HCT116 (cell line): ENCODE measurements at regions not wholly inside any gene's neighbourhood (a gene's known extent, or its start where the extent isn't known, plus 50 kb on each side); places are given as distances from the start of the nearest gene placed in this dataset.

Experiments used
- ATAC-seq: fragments of 200-7000 bp; cut with Tn5 transposase; 2 replicates; pipeline ENCODE4 v1.9.1; 2020; ENCODE audit warnings: mild to moderate bottlenecking, moderate library complexity
- BruUV-seq: library from RNA; stranded (reverse); fragments of 400-500 nt; replicated peaks from 2 replicates; lab custom pipeline; 2021; lab: Mats Ljungman, UMichigan
- CTCF ChIA-PET: fragments of 300-600 bp; sonication (Branson Sonifier 250); formaldehyde crosslinking; loops from one replicate; lab custom pipeline; 2021; ENCODE audit warnings: antibody characterized with exemption; lab: Charles Lee
- POLR2A ChIA-PET: fragments of 300-600, 350-600 bp; sonication (Branson Sonifier 250); formaldehyde crosslinking; loops from one replicate; lab custom pipeline; 2021; ENCODE audit warnings: antibody characterized with exemption; lab: Charles Lee
- RAD21 ChIA-PET, 2 experiments: fragments of 300-600 bp; sonication (Branson Sonifier 250); formaldehyde crosslinking; loops; one replicate each; lab custom pipeline; 2023; ENCODE audit warnings: low total read pairs in 2 of 2; ENCODE audit not compliant: uncharacterized antibody in 2 of 2, unreplicated experiment in 2 of 2, low non-redundant PET in 1 of 2; lab: Charles Lee
- DNase-seq: peaks from one replicate; pipeline ENCODE4 v3.0.0-alpha.2; 2010; ENCODE audit warnings: low read depth, low spot score
- H2AFZ ChIP-seq: fragments of 200-600 bp; shearing (Covaris generic), sonication (generic); 2 replicates; pipeline ENCODE4 v1.6.1; 2017; ENCODE audit warnings: low read depth, mixed run types, mixed read lengths, antibody characterized with exemption, low read length; ENCODE audit not compliant: poor library complexity, severe bottlenecking
- H3K27ac ChIP-seq: 2 replicates; pipeline ENCODE4 v1.5.1; 2012; ENCODE audit warnings: low read depth, low read length
- H3K27me3 ChIP-seq: fragments of 200-600 bp; sonication (generic); 2 replicates; pipeline ENCODE4 v1.6.1; 2016; ENCODE audit warnings: mixed run types, low read length, mixed read lengths; ENCODE audit not compliant: insufficient read depth
- H3K36me3 ChIP-seq, 2 experiments: fragments of 200-500 bp in 1 of 2; fragments of 200-600 bp in 1 of 2; sonication (Bioruptor generic) in 1 of 2; sonication (generic) in 1 of 2; 2 replicates each; pipeline versions ENCODE4 v1.5.1 to v1.6.1; 2014 to 2016; ENCODE audit warnings: low read length in 2 of 2, inconsistent platforms in 1 of 2, mixed read lengths in 1 of 2, mixed run types in 1 of 2; ENCODE audit not compliant: insufficient read depth in 2 of 2, control insufficient read depth in 1 of 2
- H3K4me1 ChIP-seq, 2 experiments: fragments of 200-600 bp in 1 of 2; sonication (generic) in 1 of 2; 2 replicates each; pipeline versions ENCODE4 v1.5.1 to v1.6.1; 2012 to 2017; ENCODE audit warnings: low read length in 2 of 2, inconsistent platforms in 1 of 2, mild to moderate bottlenecking in 1 of 2, mixed read lengths in 1 of 2, mixed run types in 1 of 2, moderate library complexity in 1 of 2; ENCODE audit not compliant: insufficient read depth in 2 of 2, control insufficient read depth in 1 of 2
- H3K4me2 ChIP-seq: fragments of 200-600 bp; sonication (generic); 2 replicates; pipeline ENCODE4 v1.6.1; 2017; ENCODE audit warnings: mixed run types, low read length, mixed read lengths
- H3K4me3 ChIP-seq, 2 experiments: fragments of 200-600 bp in 1 of 2; sonication (generic) in 1 of 2; replicated peaks in 1 of 2; 2 replicates each; pipeline ENCODE4 v1.5.1; 2011 to 2016; ENCODE audit warnings: low read length in 2 of 2, control low read depth in 1 of 2, low read depth in 1 of 2, mild to moderate bottlenecking in 1 of 2, mixed read lengths in 1 of 2, mixed run types in 1 of 2
- H3K79me2 ChIP-seq: fragments of 200-600 bp; sonication (generic); 2 replicates; pipeline ENCODE4 v1.6.1; 2017; ENCODE audit warnings: mild to moderate bottlenecking, mixed run types, low read length, moderate library complexity, mixed read lengths; ENCODE audit not compliant: insufficient read depth
- H3K9ac ChIP-seq: fragments of 200-600 bp; sonication (generic); 2 replicates; pipeline ENCODE4 v1.6.1; 2016; ENCODE audit warnings: low read length, mixed read lengths
- H3K9me2 ChIP-seq: fragments of 200-600 bp; sonication (generic), shearing (Covaris generic); 2 replicates; pipeline ENCODE4 v1.6.1; 2017; ENCODE audit warnings: mixed run types, mild to moderate bottlenecking, moderate library complexity; ENCODE audit not compliant: insufficient read depth
- H3K9me3 ChIP-seq, 2 experiments: fragments of 200-500 bp in 1 of 2; fragments of 200-600 bp in 1 of 2; sonication (Bioruptor generic) in 1 of 2; sonication (generic) in 1 of 2; 2 replicates each; pipeline ENCODE4 v1.6.1; 2014 to 2017; ENCODE audit warnings: low read length in 2 of 2, mixed read lengths in 2 of 2, inconsistent platforms in 1 of 2, low read depth in 1 of 2, mild to moderate bottlenecking in 1 of 2, mixed run types in 1 of 2, moderate library complexity in 1 of 2; ENCODE audit not compliant: control insufficient read depth in 1 of 2, insufficient read depth in 1 of 2
- H4K20me1 ChIP-seq: fragments of 200-600 bp; sonication (generic), shearing (Covaris generic); 2 replicates; pipeline ENCODE4 v1.6.1; 2017; ENCODE audit warnings: mixed run types, mild to moderate bottlenecking, moderate library complexity; ENCODE audit not compliant: insufficient read depth
- ATF3 ChIP-seq: IDR thresholded peaks from 2 replicates; pipeline ENCODE4 v1.6.1; 2012
- CTCF ChIP-seq, 3 experiments: fragments of 200-600 bp in 1 of 3; sonication (generic) in 1 of 3; IDR thresholded peaks in 2 of 3; conservative IDR thresholded peaks in 1 of 3; 2 replicates each; pipeline ENCODE4 v1.5.1; 2012 to 2017; ENCODE audit warnings: low read depth in 2 of 3, low read length in 2 of 3, antibody characterized with exemption in 1 of 3, borderline replicate concordance in 1 of 3, control low read depth in 1 of 3, mild to moderate bottlenecking in 1 of 3, mixed read lengths in 1 of 3, mixed run types in 1 of 3, moderate library complexity in 1 of 3; ENCODE audit not compliant: insufficient read depth in 1 of 3
- JUND ChIP-seq: IDR thresholded peaks from 2 replicates; pipeline ENCODE4 v1.6.1; 2012
- RAD21 ChIP-seq: IDR thresholded peaks from 2 replicates; pipeline ENCODE4 v1.6.1; 2012; ENCODE audit warnings: low read depth, mild to moderate bottlenecking
- YY1 ChIP-seq: IDR thresholded peaks from 2 replicates; pipeline ENCODE4 v1.6.1; 2011; ENCODE audit warnings: low read length, low read depth, moderate library complexity, mild to moderate bottlenecking; ENCODE audit not compliant: insufficient replicate concordance; ENCODE audit errors: extremely low read depth
- intact Hi-C: fragments of 100-400 bp; cut with micrococcal nuclease; formaldehyde crosslinking; loops from 2 replicates; pipeline ENCODE4 v1.10.0; 2022

- no peaks in the 10 kb centered on the region for H3K79me2 ChIP-seq
- ATAC-seq, result no peak
- RAD21 ChIA-PET, result no interaction called here
- no peaks in the 10 kb centered on the region for H3K36me3 ChIP-seq
- CTCF ChIA-PET, result no interaction called here
- TF ChIP-seq YY1, result no peak
- no peak for TF ChIP-seq ATF3
- H3K9me2 ChIP-seq, result no peaks in the 10 kb centered on the region
- no peak overlapping the region for H3K4me3 ChIP-seq
- no TSS peak for BruUV-seq
- H3K27ac ChIP-seq, result no peak overlapping the region
- no peaks in the 10 kb centered on the region for H3K4me1 ChIP-seq
- no peaks in the 10 kb centered on the region for H3K9me3 ChIP-seq
- H3K4me2 ChIP-seq, result no peak overlapping the region
- intact Hi-C loops, result no loop called here
- no peak overlapping the region for H3K9ac ChIP-seq
- H4K20me1 ChIP-seq, result no peaks in the 10 kb centered on the region
- no peak overlapping the region for H2AFZ ChIP-seq
- H3K27me3 ChIP-seq, result peaks cover 21% of the 10 kb centered on the region
- no peak for DNase-seq
- POLR2A ChIA-PET, result no interaction called here
Measured at GRCh38 chr3:193187070-193187722, 53.8 kb upstream of the PLAAT1 start.

GRCh38 chr3:193190146-193190786 lies 50.8 kb upstream of the PLAAT1 start:
- H3K4me3 ChIP-seq, result no peak overlapping the region
- H3K27me3 ChIP-seq, result peaks cover 28% of the 10 kb centered on the region
- no peak overlapping the region for H3K27ac ChIP-seq
- POLR2A ChIA-PET, result no interaction called here
- H2AFZ ChIP-seq, result no peak overlapping the region
- H3K4me1 ChIP-seq, result no peaks in the 10 kb centered on the region
- RAD21 ChIA-PET, result no interaction called here
- H3K36me3 ChIP-seq, result no peaks in the 10 kb centered on the region
- TF ChIP-seq CTCF (IDR thresholded peaks at IDR 0.05 in 2 of 3, conservative IDR thresholded peaks at IDR 0.05 in 1 of 3; ENCODE audit: borderline replicate concordance in 1 of 3, insufficient read depth in 1 of 3, low read depth in 2 of 3, low read length in 2 of 3) (peak; percentile 18 to 56 (median 47); a peak in 3 of 6 replicates), JUND (no peak), RAD21 (peak; percentile 55)
- no TSS peak for BruUV-seq
- H3K9me2 ChIP-seq, result no peaks in the 10 kb centered on the region
- H3K79me2 ChIP-seq, result no peaks in the 10 kb centered on the region
- CTCF ChIA-PET, result no interaction called here
- no peaks in the 10 kb centered on the region for H3K9me3 ChIP-seq
- DNase-seq, result peak; percentile 19
- intact Hi-C loops, result loop anchor here (2.0 kb wide), 1 partner anchor 381 kb away; no protein-coding TSS in a partner anchor
- ATAC-seq, result peak; percentile 83
- H4K20me1 ChIP-seq, result no peaks in the 10 kb centered on the region
- no peak overlapping the region for H3K9ac ChIP-seq
- H3K4me2 ChIP-seq, result no peak overlapping the region
